HG02759 (cell line): ENCODE measurements at regions not wholly inside any gene's neighbourhood (a gene's known extent, or its start where the extent isn't known, plus 50 kb on each side); places are given as distances from the start of the nearest gene placed in this dataset.

Source experiments
- ATAC-seq: cut with Tn5 transposase; IDR thresholded peaks from one replicate; pipeline ENCODE4 v1.9.1; 2021; ENCODE audit warnings: mild to moderate bottlenecking, moderate library complexity; ENCODE audit not compliant: unreplicated experiment

GRCh38 chr9:21657966-21658667, 144.3 kb upstream of the MTAP start:
- ATAC-seq, result no peak

DNA sequence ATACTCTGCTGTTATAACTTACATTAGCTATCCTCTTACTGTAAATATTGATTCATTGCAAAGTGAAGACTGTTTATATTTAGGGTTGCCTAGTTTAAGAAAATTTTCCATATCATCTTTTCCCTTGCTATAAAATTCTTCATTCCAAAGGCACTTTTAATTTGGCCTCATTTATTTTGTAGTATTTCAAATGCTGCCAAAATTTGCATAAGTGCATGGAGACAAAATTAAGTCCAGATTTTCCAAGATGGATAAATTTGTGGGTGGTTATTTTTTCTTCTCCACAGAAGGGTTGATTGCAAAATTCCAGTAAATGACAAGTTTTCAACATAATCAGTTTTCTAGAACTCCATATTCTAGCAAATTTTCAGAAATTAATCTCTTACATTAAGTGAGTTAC, 141.5 kb upstream of the MTAP start:
- ATAC-seq, result no peak

DNA sequence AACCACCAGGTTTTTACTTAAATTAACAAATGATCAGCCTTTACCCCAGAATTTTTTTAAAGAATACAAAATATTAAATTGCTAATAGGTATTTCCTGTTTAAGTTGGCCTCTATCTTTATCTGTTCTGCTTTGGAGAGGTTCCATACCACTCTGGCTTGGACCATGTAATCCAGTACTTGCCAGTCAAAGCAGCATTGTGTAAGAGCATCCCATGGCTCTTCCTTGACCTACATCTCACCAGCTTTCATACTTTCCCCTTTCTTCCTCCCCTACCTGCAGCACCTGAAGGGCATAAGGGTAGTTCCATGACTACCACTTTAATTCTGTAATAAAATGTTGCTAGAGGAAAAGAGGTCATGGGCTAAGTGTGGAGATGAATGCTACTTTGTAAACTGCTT, 140.8 kb upstream of the MTAP start:
- no peak for ATAC-seq

GRCh38 chr9:21668516-21668915, 133.9 kb upstream of the MTAP start:
- ATAC-seq, result no peak

DNA sequence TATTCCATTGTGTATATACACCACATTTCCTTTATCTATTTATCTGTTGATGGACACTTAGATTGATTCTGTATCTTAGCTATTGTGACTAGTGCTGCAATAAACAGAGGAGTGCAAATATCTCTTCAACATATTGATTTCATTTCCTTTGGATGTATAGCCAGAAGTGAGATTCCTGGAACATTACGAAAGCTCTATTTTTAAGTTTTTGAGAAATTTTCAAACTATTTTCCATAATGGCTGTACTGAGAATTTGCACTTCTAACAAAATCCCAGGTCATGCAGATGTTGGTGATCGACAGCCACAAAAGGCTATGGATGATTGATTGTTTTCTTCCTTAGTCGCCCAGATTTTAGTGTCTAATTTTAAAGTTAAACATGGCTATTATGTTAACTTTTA, 132.7 kb upstream of the MTAP start:
- no peak for ATAC-seq

- no peak for ATAC-seq
These were observed 132.1 kb upstream of the MTAP start for GRCh38 chr9:21670374-21670773.

DNA sequence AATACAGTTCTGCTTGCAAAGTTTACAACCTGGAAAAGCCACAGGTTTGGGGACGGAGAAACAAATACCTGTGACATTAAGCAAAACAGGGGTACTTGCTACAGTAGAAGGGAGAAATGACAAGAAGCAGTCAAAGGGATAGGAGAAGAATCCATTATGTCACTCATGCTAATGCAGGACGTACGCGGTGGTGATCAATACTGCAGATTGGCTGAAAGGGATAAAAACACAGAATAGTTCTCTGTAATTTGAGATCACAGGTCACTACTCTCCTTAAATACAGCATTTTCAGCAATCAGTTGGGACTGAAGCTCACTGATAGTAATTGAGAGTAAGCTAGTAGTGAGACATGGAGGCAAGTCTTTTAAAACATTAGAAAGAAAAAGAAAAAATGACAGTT, 130.3 kb upstream of the MTAP start:
- no peak for ATAC-seq

DNA sequence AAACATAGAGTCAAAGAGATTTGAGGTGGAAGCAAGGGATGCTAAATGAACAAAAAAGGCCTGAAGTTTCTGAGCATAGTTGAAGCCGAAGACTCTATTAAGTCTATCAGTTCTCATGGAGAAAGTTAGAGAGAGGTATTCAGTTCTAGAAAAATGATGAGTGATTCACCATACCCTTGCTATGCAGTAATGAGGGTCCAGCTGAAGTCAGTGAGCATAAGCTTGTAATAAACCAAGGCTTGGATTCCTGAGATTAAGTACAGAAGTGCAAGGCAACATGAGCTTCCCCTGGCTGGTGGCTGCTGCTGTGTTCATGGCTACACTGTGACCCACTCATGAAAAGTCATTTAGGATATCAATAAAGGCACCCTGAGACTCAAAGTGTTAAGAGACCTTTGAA, 129.7 kb upstream of the MTAP start:
- ATAC-seq, result no peak

- ATAC-seq, result no peak
These were observed 127.5 kb upstream of the MTAP start for GRCh38 chr9:21674894-21675293.

- no peak for ATAC-seq
These were observed 125.0 kb upstream of the MTAP start for GRCh38 chr9:21677387-21677786.

GRCh38 chr9:21677834-21678233, 124.6 kb upstream of the MTAP start:
- no peak for ATAC-seq

DNA sequence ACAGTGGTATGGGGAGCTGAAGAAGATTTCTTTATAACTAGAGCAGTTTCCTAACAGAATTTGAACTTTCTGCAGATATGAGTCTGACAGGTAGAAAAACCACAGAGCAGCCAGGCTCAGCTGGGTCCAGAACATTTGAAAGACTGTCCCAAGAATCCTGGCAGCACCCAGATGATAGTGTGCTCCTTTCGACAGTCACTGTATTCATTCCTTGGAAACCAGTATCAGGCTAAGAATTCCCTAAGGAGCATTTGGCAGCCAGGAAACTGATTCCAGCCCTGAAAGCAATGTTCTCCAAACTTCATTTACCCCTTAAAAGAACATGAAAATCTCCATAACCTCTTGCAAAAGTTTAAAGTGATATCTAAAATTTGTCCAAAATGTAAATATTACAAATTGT, 123.0 kb upstream of the MTAP start:
- ATAC-seq, result no peak

GRCh38 chr9:21680590-21680989, 121.8 kb upstream of the MTAP start:
- no peak for ATAC-seq

DNA sequence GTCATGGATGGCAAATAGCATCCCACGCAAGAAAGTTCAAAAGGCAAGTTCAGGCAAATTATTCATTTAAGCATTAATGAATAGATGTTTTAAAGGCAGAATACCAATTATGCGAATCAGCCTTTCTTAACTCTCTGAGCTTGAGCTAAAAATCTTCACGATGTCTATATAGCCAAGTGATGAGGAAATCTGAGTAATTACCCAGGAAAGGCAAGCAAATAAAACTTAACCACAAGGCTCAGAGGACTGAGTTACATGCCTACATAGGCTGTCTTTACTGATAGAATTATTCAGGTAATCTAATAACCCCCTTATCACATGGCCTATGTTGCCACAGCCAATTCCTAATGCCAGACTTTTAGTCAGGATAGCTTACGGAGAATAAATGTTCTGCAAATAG, 120.8 kb upstream of the MTAP start:
- ATAC-seq, result no peak

GRCh38 chr9:21682381-21682780, 120.1 kb upstream of the MTAP start:
- ATAC-seq, result no peak

DNA sequence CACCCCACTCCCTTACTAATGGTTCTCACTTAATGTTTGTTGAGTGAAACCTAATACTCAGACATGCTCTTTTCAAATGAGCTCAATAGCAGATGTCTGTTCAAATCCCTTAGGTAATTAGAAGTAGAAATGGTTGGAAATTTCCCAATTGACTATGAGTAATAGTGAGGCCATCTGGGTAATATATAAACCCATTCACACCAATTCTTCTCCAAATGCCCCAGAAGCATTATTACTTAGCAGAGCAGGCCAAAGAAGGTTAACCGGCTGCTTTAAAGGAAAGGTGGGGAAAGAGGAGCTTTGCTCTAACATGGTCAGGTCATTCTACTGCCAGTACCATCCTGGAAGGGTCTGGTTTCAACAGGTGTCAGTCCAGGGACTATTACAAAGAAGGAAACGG, 119.5 kb upstream of the MTAP start:
- ATAC-seq, result no peak

GRCh38 chr9:21683484-21684175, 118.8 kb upstream of the MTAP start:
- ATAC-seq, result no peak

DNA sequence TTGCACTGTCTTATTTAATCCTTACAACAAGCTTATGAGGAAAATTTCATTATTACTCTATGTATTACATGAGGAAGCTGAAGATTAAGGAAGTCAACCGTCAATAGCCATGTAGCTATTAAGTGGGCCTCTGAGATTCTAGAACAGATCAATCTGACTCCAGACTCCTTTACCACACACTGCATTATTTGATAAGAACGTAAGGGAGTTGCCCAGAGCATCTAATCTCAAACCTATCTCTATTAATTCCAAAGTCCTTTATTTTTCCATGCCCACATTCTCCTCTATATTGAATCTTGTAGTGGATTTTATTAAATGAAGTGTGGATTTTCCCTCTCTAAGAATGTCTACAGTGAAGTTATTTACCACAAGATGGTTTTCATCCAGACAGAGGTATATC, 118.2 kb upstream of the MTAP start:
- no peak for ATAC-seq

DNA sequence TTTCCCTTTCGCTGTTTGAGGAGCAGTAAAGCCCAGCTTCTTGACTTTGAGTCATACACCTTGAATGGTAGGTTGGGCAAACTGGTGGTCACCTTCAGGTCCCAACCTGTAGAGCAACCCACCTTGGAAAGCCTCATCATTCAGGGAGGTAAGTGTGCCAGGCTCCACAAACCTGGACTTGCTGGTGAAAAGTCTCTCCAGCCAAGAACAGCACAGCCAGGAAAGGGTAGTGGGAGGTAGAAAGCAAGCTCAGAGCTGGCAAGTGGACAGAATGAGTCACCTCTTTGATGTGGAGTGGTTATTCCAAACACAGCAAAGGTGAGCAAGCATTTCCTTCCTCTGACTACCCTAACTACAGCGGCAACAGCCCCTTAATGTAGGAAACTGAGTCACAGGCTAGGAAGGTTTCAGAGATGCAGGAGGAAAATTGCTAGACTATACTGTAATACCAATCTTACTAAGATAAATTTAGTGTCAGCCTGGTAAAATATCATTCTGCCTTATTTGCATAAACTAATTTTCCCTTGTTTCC, 117.5 kb upstream of the MTAP start:
- ATAC-seq, result no peak

DNA sequence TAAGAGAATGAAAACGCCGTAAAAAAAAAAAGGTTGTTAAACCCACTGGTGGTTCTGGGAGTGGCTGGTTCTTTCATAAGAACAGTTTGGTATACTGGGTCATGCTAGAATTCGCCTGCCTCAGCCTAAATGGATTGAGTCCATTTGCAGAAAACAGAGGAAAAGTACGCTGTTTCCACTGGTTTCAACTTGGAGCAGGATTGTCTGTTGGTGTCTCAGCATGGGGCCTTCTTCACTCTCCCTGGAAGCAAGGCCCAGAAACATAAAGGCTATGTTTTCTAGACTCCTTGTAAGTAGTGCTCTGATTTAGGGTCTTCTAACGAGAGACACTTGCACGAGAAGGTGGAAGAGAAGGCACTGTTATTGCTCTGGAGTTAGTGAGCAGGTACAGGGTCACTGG, 116.9 kb upstream of the MTAP start:
- no peak for ATAC-seq

GRCh38 chr9:21686738-21687137, 115.7 kb upstream of the MTAP start:
- no peak for ATAC-seq

- ATAC-seq, result no peak
These were observed 115.1 kb upstream of the MTAP start for GRCh38 chr9:21687351-21687750.
